Activated T-helper 17 cell treated with anti-CD3 and anti-CD28 coated beads, Interleukin-2, amount 50 U/mL, for 72 hours (primary cell): ENCODE measurements at regions not wholly inside any gene's neighbourhood (a gene's known extent, or its start where the extent isn't known, plus 50 kb on each side); places are given as distances from the start of the nearest gene placed in this dataset.
A peak's percentile ranks its signal among the peaks of the same experiment; 100 is the strongest.

Source experiments
- ATAC-seq: fragments of 150-1000 bp; cut with Tn5 transposase; replicated peaks from 2 replicates; pipeline ENCODE4 v1.10.0; 2021; ENCODE audit warnings: mild to moderate bottlenecking, moderate library complexity
- H3K27ac Mint-ChIP-seq: one replicate; pipeline ENCODE4 v1.8.0; 2022; ENCODE audit warnings: mixed read lengths
- H3K27me3 Mint-ChIP-seq: one replicate; pipeline ENCODE4 v1.8.0; 2022; ENCODE audit warnings: mixed read lengths
- H3K36me3 Mint-ChIP-seq: one replicate; pipeline ENCODE4 v1.8.0; 2022; ENCODE audit warnings: low read depth, mild to moderate bottlenecking, mixed read lengths
- H3K4me1 Mint-ChIP-seq: one replicate; pipeline ENCODE4 v1.8.0; 2022; ENCODE audit warnings: mixed read lengths
- H3K4me3 Mint-ChIP-seq: one replicate; pipeline ENCODE4 v1.8.0; 2022; ENCODE audit warnings: mild to moderate bottlenecking, mixed read lengths
- H3K9me3 Mint-ChIP-seq: one replicate; pipeline ENCODE4 v1.8.0; 2022; ENCODE audit warnings: mixed read lengths

DNA sequence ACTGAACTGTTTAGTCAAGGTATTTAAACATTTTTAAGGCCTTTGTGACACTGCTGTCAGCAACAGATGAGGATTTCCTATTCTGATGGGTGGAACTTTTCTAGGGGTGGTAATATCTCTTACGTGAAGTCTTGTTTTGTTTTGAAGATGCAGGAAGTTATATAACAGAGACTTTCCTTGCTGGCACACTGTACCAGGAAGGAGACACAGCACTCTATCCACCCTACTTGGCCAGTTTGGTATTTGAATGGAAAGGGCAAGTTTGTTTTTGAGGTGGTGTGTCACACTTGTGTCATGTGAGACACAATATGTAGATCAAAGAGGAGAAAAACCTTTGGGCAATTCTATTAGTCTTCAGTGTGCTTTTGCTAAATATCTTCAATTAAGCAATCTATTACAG lies 51.6 kb upstream of the SRP54 start:
- H3K9me3 Mint-ChIP-seq, result no peaks in the 10 kb centered on the region
- H3K27me3 Mint-ChIP-seq, result no peaks in the 10 kb centered on the region
- H3K27ac Mint-ChIP-seq, result peak overlapping the region; percentile 86
- no peaks in the 10 kb centered on the region for H3K36me3 Mint-ChIP-seq
- peak overlapping the region; percentile 78 for H3K4me3 Mint-ChIP-seq
- H3K4me1 Mint-ChIP-seq, result peaks cover 26% of the 10 kb centered on the region
- peak; percentile 82 for ATAC-seq

DNA sequence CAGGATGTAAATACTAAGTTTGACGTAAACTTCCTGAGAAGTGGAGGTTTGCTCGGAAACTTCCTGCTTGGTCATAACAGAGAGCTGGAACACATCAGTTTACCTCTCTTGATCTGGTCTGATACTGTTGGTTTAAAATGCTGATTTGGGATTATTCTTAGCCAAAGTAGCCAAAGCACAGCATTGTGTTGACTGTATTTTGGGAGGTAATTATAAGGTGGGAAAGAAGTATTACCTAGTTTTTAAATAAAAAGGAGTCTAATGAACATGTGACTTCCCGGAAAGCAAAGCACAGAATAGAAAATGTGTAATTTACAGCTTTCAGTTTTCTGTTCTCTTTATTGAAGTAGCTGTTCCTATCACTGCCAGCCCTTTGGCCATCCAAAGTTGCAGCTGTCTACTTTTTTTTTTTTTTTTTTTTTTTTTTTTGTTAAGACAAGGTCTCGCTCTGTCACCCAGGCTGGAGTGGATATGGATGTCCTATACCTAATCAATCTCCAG lies 52.2 kb upstream of the SRP54 start:
- peak; percentile 62 for ATAC-seq
- H3K4me1 Mint-ChIP-seq, result peaks cover 26% of the 10 kb centered on the region
- H3K27me3 Mint-ChIP-seq, result no peaks in the 10 kb centered on the region
- H3K36me3 Mint-ChIP-seq, result no peaks in the 10 kb centered on the region
- peak overlapping the region; percentile 78 for H3K4me3 Mint-ChIP-seq
- H3K9me3 Mint-ChIP-seq, result no peaks in the 10 kb centered on the region
- H3K27ac Mint-ChIP-seq, result peak overlapping the region; percentile 86

DNA sequence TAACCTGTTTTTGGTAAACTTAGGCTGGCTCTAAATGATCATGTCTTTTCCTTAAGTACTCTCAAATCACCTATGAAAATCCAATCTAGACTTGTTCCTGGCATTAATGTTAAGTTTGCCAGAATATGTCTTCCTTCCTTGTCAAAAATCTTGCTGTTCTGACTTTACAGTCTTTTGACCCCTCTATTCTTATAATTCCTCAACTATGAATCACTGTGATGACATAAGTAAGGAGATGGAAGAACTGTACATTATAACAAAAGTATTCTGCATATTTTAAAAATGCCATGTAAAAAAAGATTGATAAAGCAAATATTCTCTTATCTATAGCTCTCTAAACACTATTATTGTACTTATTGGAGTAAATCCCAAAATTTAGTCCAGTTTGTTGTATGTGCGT lies 51.4 kb upstream of the BAZ1A start:
- Mint-ChIP-seq H3K27me3 (no peaks in the 10 kb centered on the region), H3K4me3 (no peak overlapping the region), H3K27ac (no peak overlapping the region), H3K36me3 (no peaks in the 10 kb centered on the region), H3K9me3 (no peaks in the 10 kb centered on the region), H3K4me1 (peaks cover 16% of the 10 kb centered on the region)
- ATAC-seq, result no peak
